Endodermal cell (in vitro differentiated cells): ENCODE measurements at regions not wholly inside any gene's neighbourhood (a gene's known extent, or its start where the extent isn't known, plus 50 kb on each side); places are given as distances from the start of the nearest gene placed in this dataset.

Experiments used
- DNase-seq: peaks from one replicate; pipeline ENCODE4 v3.0.0-alpha.2; 2017
- H3K27ac ChIP-seq: 2 replicates; pipeline ENCODE4 v1.5.1; 2013; ENCODE audit warnings: mild to moderate bottlenecking, low read depth, low read length, moderate library complexity
- H3K27me3 ChIP-seq: 2 replicates; pipeline ENCODE4 v1.6.1; 2013; ENCODE audit warnings: mild to moderate bottlenecking, low read length, moderate library complexity; ENCODE audit not compliant: insufficient read depth, control insufficient read depth, poor library complexity, severe bottlenecking
- H3K36me3 ChIP-seq: 2 replicates; pipeline ENCODE4 v1.7.0; 2013; ENCODE audit warnings: mild to moderate bottlenecking, low read length, moderate library complexity; ENCODE audit not compliant: control insufficient read depth, insufficient read depth
- H3K4me1 ChIP-seq: one replicate; pipeline ENCODE4 v1.7.0; 2013; ENCODE audit warnings: low read length; ENCODE audit not compliant: control insufficient read depth, insufficient read depth
- H3K4me3 ChIP-seq: 2 replicates; pipeline ENCODE4 v1.5.1; 2013; ENCODE audit warnings: mild to moderate bottlenecking, low read length, moderate library complexity
- H3K9ac ChIP-seq: 2 replicates; pipeline ENCODE4 v1.6.1; 2013; ENCODE audit warnings: mild to moderate bottlenecking, low read length, moderate library complexity; ENCODE audit not compliant: poor library complexity, severe bottlenecking; ENCODE audit errors: extremely low read depth
- H3K9me3 ChIP-seq: 2 replicates; pipeline ENCODE4 v1.6.1; 2013; ENCODE audit warnings: mild to moderate bottlenecking, low read length, moderate library complexity; ENCODE audit not compliant: control insufficient read depth
- H3K27ac Mint-ChIP-seq: 2 replicates; pipeline ENCODE4 v1.8.0; 2020; ENCODE audit warnings: mixed read lengths
- H3K27me3 Mint-ChIP-seq: 2 replicates; pipeline ENCODE4 v1.8.0; 2021; ENCODE audit warnings: mild to moderate bottlenecking, mixed read lengths; ENCODE audit not compliant: insufficient read depth
- H3K36me3 Mint-ChIP-seq: 2 replicates; pipeline ENCODE4 v1.8.0; 2020; ENCODE audit warnings: low read depth, mixed read lengths
- H3K4me1 Mint-ChIP-seq: 2 replicates; pipeline ENCODE4 v1.8.0; 2020; ENCODE audit warnings: mixed read lengths
- H3K4me3 Mint-ChIP-seq: 2 replicates; pipeline ENCODE4 v1.8.0; 2020; ENCODE audit warnings: mild to moderate bottlenecking, moderate library complexity, mixed read lengths
- H3K9me3 Mint-ChIP-seq: 2 replicates; pipeline ENCODE4 v1.8.0; 2020; ENCODE audit warnings: mild to moderate bottlenecking, mixed read lengths
- CTCF ChIP-seq: fragments of 200-600 bp; sonication (generic); conservative IDR thresholded peaks from 2 replicates; pipeline ENCODE4 v1.5.0; 2021; ENCODE audit warnings: antibody characterized with exemption, mild to moderate bottlenecking
- WGBS, 2 experiments: methylation state at CpG; one replicate each; pipeline versions ENCODE4 v1.1.5 to v1.1.7; 2013; ENCODE audit warnings: missing lambda C conversion rate in 2 of 2, mixed read lengths in 1 of 2; ENCODE audit not compliant: insufficient coverage in 1 of 2, insufficient read length in 1 of 2; 5-methylcytosine and 5-hydroxymethylcytosine counted together

GRCh38 chr16:35463358-35463757 lies 2003.9 kb downstream of the TP53TG3F start:
- Mint-ChIP-seq H3K27ac (no peak overlapping the region), H3K9me3 (peaks cover 84% of the 10 kb centered on the region), H3K4me1 (no peaks in the 10 kb centered on the region), H3K27me3 (no peaks in the 10 kb centered on the region), H3K4me3 (no peak overlapping the region), H3K36me3 (no peaks in the 10 kb centered on the region)
- Histone ChIP-seq H3K4me1 (no peaks in the 10 kb centered on the region), H3K9ac (no peak overlapping the region), H3K36me3 (no peaks in the 10 kb centered on the region), H3K27me3 (no peaks in the 10 kb centered on the region), H3K9me3 (peaks cover 83% of the 10 kb centered on the region), H3K27ac (no peak overlapping the region), H3K4me3 (no peak overlapping the region)
- whole genome bisulfite sequencing, 2 experiments, result no CpG with 5 or more reads among the region's 1 CpG
- no peak for TF ChIP-seq CTCF
- no peak for DNase-seq

GRCh38 chr16:35480361-35480760 lies 2020.9 kb downstream of the TP53TG3F start:
- peaks cover 74% of the 10 kb centered on the region for H3K9me3 ChIP-seq

GRCh38 chr16:35480988-35481387 lies 2021.6 kb downstream of the TP53TG3F start:
- DNase-seq, result no peak
- H3K9me3 ChIP-seq, result peaks cover 69% of the 10 kb centered on the region

More at GRCh38 chr16:35480361-35480760, 2020.9 kb downstream of the TP53TG3F start:
- TF ChIP-seq CTCF, result no peak
- no peak for DNase-seq
- peaks cover 74% of the 10 kb centered on the region for H3K9me3 Mint-ChIP-seq
- H3K9ac ChIP-seq, result no peak overlapping the region
- H3K4me3 ChIP-seq, result no peak overlapping the region
- WGBS, 2 experiments, result 10 to 29% methylated on average over 1 of the region's 1 CpG
- H3K4me1 Mint-ChIP-seq, result no peaks in the 10 kb centered on the region
- H3K27ac ChIP-seq, result no peak overlapping the region
- no peaks in the 10 kb centered on the region for H3K27me3 ChIP-seq
- H3K4me1 ChIP-seq, result no peaks in the 10 kb centered on the region
- no peak overlapping the region for H3K27ac Mint-ChIP-seq
- no peaks in the 10 kb centered on the region for H3K36me3 Mint-ChIP-seq
- no peaks in the 10 kb centered on the region for H3K27me3 Mint-ChIP-seq
- H3K36me3 ChIP-seq, result no peaks in the 10 kb centered on the region
- H3K4me3 Mint-ChIP-seq, result no peak overlapping the region

More at GRCh38 chr16:35480988-35481387, 2021.6 kb downstream of the TP53TG3F start:
- Mint-ChIP-seq H3K36me3 (no peaks in the 10 kb centered on the region), H3K4me1 (no peaks in the 10 kb centered on the region), H3K4me3 (no peak overlapping the region), H3K27me3 (no peaks in the 10 kb centered on the region), H3K9me3 (peaks cover 72% of the 10 kb centered on the region), H3K27ac (no peak overlapping the region)
- Histone ChIP-seq H3K36me3 (no peaks in the 10 kb centered on the region), H3K27ac (no peak overlapping the region), H3K9ac (no peak overlapping the region), H3K27me3 (no peaks in the 10 kb centered on the region), H3K4me1 (no peaks in the 10 kb centered on the region), H3K4me3 (no peak overlapping the region)
- TF ChIP-seq CTCF, result no peak
